Calu3 (cell line): ENCODE measurements at regions not wholly inside any gene's neighbourhood (a gene's known extent, or its start where the extent isn't known, plus 50 kb on each side); places are given as distances from the start of the nearest gene placed in this dataset.

ENCODE experiments used
- BruUV-seq: library from RNA; stranded (reverse); fragments of 400-500 nt; replicated peaks from 2 replicates; lab custom pipeline; 2021; lab: Mats Ljungman, UMichigan
- CTCF ChIA-PET: fragments of 300-600 bp; sonication (Branson Sonifier 250); formaldehyde crosslinking; loops from one replicate; lab custom pipeline; 2022; ENCODE audit warnings: antibody characterized with exemption; lab: Charles Lee
- DNase-seq: peaks from one replicate; pipeline ENCODE4 v3.0.0; 2022
- H3K27ac Mint-ChIP-seq: one replicate; pipeline ENCODE4 v1.8.0; 2022; ENCODE audit warnings: mixed read lengths; ENCODE audit not compliant: unreplicated experiment
- H3K27me3 Mint-ChIP-seq: one replicate; pipeline ENCODE4 v1.8.0; 2022; ENCODE audit warnings: mixed read lengths; ENCODE audit not compliant: unreplicated experiment
- H3K36me3 Mint-ChIP-seq: one replicate; pipeline ENCODE4 v1.8.0; 2022; ENCODE audit warnings: mild to moderate bottlenecking, moderate library complexity, mixed read lengths; ENCODE audit not compliant: insufficient read depth, unreplicated experiment
- H3K4me1 Mint-ChIP-seq: one replicate; pipeline ENCODE4 v1.8.0; 2022; ENCODE audit warnings: mild to moderate bottlenecking, low read depth, mixed read lengths; ENCODE audit not compliant: unreplicated experiment
- H3K4me3 Mint-ChIP-seq: one replicate; pipeline ENCODE4 v1.8.0; 2022; ENCODE audit warnings: mild to moderate bottlenecking, low read depth, moderate library complexity, mixed read lengths; ENCODE audit not compliant: unreplicated experiment
- H3K9me3 Mint-ChIP-seq: one replicate; pipeline ENCODE4 v1.8.0; 2022; ENCODE audit warnings: low read depth, mixed read lengths; ENCODE audit not compliant: unreplicated experiment
- CTCF ChIP-seq: fragments of 200-600 bp; IDR thresholded peaks from one replicate; pipeline ENCODE4 v1.8.0; 2022; ENCODE audit warnings: antibody characterized with exemption; ENCODE audit not compliant: unreplicated experiment
- intact Hi-C: fragments of 100-400 bp; cut with micrococcal nuclease; formaldehyde crosslinking; loops from one replicate; pipeline ENCODE4 v1.10.0; 2022; ENCODE audit not compliant: unreplicated experiment

DNA sequence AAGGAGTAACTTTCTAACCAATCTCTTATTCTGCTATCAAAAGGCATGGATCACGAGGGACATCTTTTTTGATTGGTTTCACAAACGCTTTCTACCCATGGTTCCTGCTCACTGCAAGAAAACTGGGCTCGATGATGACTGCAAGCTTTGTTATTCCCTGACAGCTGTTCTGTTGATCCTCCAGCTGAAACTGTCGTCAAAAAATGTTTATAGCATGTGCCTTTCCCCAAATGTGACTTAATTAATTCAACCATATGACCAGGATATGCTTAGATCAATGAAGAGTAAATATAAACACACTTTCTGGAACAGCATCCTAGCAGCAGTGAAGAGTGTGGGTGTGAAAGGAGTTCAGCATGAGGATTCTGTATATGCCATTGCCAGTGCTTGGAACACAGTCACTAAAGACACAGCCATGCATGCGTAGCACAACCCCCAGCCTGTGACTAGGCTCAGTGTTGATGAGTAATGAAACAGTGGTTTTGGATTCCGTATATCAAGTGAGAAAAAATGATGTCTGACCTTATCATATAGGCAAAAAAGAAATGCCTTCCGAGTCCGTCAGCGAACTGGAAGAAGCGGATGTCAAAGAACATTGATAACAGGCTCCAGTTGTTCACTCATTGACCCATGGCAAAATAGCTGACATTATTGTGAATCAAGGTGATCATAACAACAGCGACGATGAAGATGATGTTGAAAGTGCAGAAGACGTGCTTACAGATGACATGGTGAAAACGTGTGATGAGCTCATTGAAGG, 347.4 kb downstream of the FGF9 start:
- H3K27me3 Mint-ChIP-seq, result no peaks in the 10 kb centered on the region
- no TSS peak for BruUV-seq
- no peak for TF ChIP-seq CTCF
- intact Hi-C loops, result no loop called here
- no peak overlapping the region for H3K4me3 Mint-ChIP-seq
- H3K9me3 Mint-ChIP-seq, result no peaks in the 10 kb centered on the region
- H3K36me3 Mint-ChIP-seq, result no peaks in the 10 kb centered on the region
- H3K27ac Mint-ChIP-seq, result no peak overlapping the region
- DNase-seq, result no peak
- no peaks in the 10 kb centered on the region for H3K4me1 Mint-ChIP-seq
- CTCF ChIA-PET, result no interaction called here

GRCh38 chr13:22018836-22019210, 347.9 kb downstream of the FGF9 start:
- no TSS peak for BruUV-seq
- CTCF ChIA-PET, result no interaction called here
- no peak for TF ChIP-seq CTCF
- no peaks in the 10 kb centered on the region for H3K4me1 Mint-ChIP-seq
- DNase-seq, result no peak
- H3K4me3 Mint-ChIP-seq, result no peak overlapping the region
- no peak overlapping the region for H3K27ac Mint-ChIP-seq
- H3K36me3 Mint-ChIP-seq, result no peaks in the 10 kb centered on the region
- no peaks in the 10 kb centered on the region for H3K9me3 Mint-ChIP-seq
- no peaks in the 10 kb centered on the region for H3K27me3 Mint-ChIP-seq
- intact Hi-C loops, result no loop called here

- Mint-ChIP-seq H3K27ac (no peak overlapping the region), H3K4me1 (no peaks in the 10 kb centered on the region), H3K36me3 (no peaks in the 10 kb centered on the region), H3K27me3 (peaks cover 12% of the 10 kb centered on the region), H3K4me3 (no peak overlapping the region), H3K9me3 (peaks cover 3% of the 10 kb centered on the region)
- DNase-seq, result no peak
- CTCF ChIA-PET, result interaction anchor here (0.6 kb wide), 1 partner anchor 1034 kb away, joined by 3 read pairs; no protein-coding TSS in a partner anchor
- TF ChIP-seq CTCF, result no peak
- BruUV-seq, result no TSS peak
- intact Hi-C loops, result no loop called here
Measured at GRCh38 chr13:22024381-22024994, 353.6 kb downstream of the FGF9 start.

GRCh38 chr13:22027566-22027965, 356.7 kb downstream of the FGF9 start:
- Mint-ChIP-seq H3K4me3 (no peak overlapping the region), H3K4me1 (no peaks in the 10 kb centered on the region), H3K9me3 (peaks cover 3% of the 10 kb centered on the region), H3K36me3 (no peaks in the 10 kb centered on the region), H3K27me3 (peaks cover 24% of the 10 kb centered on the region), H3K27ac (no peak overlapping the region)
- TF ChIP-seq CTCF, result no peak
- no peak for DNase-seq
- CTCF ChIA-PET, result no interaction called here
- intact Hi-C loops, result no loop called here
- no TSS peak for BruUV-seq
